ENCODE measurements at regions not wholly inside any gene's neighbourhood (a gene's known extent, or its start where the extent isn't known, plus 50 kb on each side); places are given as distances from the start of the nearest gene placed in this dataset.

DNA sequence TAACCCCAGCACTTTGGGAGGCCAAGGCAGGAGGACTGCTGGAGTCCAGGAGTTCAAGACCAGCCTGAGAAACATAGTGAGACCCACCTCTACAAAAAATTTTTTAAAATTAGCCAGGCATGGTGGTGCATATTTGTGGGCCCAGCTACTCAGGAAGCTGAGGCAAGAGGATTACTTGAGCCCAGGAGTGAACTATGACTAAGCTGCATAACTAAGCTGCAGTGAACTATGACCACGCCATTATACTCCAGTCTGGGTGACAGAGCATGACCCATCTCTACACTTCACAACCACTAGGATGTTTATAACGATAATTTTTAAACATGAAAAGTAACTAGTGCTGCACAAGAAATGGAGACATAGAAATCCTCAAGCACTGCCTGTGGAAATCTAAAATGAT lies 352.7 kb upstream of the SGCG start:
- no peak overlapping the region for H3K4me3 ChIP-seq (replicated peaks; ENCODE audit: low read depth, low read length)
- DNase-seq (ENCODE audit: low read depth), result no peak
- TF ChIP-seq, protein P1, sequence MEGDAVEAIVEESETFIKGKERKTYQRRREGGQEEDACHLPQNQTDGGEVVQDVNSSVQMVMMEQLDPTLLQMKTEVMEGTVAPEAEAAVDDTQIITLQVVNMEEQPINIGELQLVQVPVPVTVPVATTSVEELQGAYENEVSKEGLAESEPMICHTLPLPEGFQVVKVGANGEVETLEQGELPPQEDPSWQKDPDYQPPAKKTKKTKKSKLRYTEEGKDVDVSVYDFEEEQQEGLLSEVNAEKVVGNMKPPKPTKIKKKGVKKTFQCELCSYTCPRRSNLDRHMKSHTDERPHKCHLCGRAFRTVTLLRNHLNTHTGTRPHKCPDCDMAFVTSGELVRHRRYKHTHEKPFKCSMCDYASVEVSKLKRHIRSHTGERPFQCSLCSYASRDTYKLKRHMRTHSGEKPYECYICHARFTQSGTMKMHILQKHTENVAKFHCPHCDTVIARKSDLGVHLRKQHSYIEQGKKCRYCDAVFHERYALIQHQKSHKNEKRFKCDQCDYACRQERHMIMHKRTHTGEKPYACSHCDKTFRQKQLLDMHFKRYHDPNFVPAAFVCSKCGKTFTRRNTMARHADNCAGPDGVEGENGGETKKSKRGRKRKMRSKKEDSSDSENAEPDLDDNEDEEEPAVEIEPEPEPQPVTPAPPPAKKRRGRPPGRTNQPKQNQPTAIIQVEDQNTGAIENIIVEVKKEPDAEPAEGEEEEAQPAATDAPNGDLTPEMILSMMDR (IDR thresholded peaks at IDR 0.05; ENCODE audit: low read length, missing control alignments), result no peak

DNA sequence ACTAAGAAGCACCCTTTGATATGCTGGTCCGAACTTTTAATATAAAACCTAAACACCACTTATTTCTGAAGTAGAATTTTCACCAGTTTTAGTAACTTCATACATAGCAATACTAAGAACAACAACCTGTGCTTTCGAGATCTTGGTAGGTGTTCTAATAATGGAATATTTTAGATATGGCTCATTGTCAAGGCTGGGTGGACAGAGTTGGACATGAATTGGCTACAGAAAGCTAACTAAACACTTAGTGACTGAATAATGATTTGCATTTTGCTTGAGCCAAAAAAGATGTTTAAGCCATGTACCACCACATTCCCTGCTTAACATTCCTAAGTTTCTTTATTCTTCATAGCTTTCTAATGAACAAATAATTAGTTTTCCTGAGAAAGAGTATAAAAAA lies 344.3 kb upstream of the SGCG start:
- no peak overlapping the region for H3K4me3 ChIP-seq (replicated peaks; ENCODE audit: low read depth, low read length)
- TF ChIP-seq, protein P1 (IDR thresholded peaks at IDR 0.05; ENCODE audit: low read length, missing control alignments), result no peak
- DNase-seq (ENCODE audit: low read depth), result no peak

DNA sequence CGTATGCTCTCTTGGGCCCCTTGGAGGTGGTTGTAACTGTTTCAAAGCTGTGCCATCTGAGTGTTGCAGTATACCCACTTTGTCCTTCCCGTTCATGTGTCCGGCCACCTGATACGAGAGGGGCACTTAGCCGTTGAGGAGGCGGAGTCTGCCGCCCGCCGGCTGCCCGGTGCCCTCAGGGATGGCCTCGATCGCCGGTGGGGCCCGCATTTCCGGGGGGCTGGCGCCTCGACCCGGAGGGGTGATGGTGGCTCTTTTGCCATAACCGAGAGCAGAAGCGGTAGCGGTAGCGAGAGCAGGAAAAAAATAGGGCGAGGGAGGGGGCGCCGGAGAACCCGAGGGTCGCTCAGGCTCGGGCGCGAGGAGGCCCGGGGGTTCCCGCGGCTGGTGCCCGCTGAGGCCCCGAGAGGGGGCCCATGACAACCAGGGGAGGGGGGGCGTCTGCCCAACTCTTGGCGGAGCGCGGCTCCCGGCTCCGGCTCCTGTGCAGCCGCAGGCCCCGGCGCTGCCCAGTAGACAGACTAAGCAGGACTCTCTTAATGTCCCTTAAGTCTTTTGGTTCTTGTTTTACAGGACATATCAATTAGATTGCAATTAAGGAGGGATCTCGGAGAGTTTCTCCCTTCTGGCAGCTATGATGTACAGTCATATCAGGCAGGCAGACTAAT lies 342.7 kb upstream of the SGCG start:
- TF ChIP-seq, protein P1 (IDR thresholded peaks at IDR 0.05; ENCODE audit: low read length, missing control alignments), result no peak
- DNase-seq (ENCODE audit: low read depth), result no peak
- no peak overlapping the region for H3K4me3 ChIP-seq (replicated peaks; ENCODE audit: low read depth, low read length)

DNA sequence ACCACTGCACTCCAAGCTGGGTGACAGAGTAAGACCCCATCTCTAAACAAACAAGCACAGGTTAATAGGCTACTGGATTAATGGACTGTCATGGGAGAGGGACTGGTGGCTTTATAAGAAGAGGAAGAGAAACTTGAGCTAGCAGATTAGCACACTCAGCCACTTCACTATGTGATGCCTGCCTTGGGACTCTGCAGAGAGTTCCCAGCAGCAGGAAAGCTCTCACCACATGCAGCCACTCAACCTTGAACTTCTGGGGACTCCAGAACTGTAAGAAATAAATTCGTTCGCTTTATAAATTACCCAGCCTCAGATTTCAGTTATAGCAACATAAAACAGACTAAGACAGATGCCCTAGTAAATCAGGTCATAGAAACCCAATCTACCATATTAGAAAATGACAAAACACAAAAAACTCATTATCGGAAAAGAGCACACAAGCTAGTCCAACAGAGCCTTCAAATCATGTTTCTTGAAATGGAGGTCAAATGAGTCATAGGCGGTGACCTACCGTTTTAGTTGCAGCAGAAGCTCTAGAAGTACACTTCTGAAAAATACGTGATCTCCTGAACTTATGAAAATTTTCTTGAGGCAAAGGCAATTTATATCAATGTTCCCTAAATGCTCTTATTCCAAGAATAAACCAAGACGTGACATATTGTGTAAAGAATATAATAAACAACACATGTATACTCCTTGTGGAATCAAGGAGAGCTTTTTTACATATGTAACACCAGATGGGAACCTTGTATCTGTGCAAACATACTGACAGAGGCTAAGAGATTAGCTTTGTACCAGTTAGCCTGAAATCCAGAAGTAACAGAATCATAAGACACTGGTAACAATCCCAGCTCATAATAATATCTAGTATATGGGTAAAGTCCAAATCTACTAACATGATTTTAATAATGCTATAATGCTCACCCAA lies 340.9 kb upstream of the SGCG start:
- DNase-seq (ENCODE audit: low read depth), result no peak
- TF ChIP-seq, protein P1 (IDR thresholded peaks at IDR 0.05; ENCODE audit: low read length, missing control alignments), result no peak
- no peak overlapping the region for H3K4me3 ChIP-seq (replicated peaks; ENCODE audit: low read depth, low read length)

DNA sequence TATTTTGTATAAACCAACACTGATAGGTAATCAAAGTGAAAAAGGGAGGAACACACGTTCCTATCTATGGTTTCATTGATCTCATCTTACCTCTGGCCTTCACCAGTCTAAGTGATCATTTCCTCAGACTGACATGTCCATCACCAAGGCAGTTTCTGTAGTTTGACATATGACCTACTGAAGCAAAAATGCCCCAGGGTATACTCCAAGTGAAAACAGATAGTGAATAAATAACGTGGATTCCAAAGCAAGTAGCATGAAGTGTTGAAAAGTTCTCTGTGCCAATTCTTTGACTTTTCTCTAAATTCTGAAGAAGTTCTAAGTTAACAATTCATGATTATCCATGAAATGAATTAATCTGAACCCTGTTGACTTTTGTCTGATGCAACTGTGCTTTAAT lies 334.2 kb upstream of the SGCG start:
- TF ChIP-seq, protein P1 (IDR thresholded peaks at IDR 0.05; ENCODE audit: low read length, missing control alignments), result no peak
- no peak for DNase-seq (ENCODE audit: low read depth)
- no peak overlapping the region for H3K4me3 ChIP-seq (replicated peaks; ENCODE audit: low read depth, low read length)

DNA sequence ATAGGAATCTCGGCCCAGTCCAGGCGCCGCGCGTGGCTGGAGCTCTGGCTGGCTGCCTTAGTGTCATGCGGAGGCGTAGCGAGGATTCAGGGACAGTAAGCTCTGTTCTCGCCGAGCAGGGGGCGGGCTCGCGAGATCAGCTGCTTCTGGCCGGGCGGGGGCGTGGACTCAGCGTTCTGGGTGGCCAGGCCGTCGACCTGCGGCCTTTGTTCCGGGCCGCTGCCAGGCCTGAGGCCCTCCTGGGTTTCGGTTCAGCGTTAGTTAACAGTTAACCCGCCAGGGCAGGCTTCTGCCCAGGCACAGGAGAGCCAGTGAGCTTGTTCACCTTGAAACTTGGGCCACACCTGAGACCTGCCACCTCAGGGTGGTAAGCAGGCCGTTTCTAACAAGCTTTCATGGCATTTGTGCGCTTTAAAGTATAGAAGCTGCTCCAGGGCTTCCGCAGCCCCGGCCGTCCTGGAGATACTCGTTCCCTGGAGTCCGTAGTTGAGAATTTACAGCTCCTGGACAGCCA lies 332.2 kb upstream of the SGCG start:
- no peak for DNase-seq (ENCODE audit: low read depth)
- TF ChIP-seq, protein P1 (IDR thresholded peaks at IDR 0.05; ENCODE audit: low read length, missing control alignments), result no peak
- no peak overlapping the region for H3K4me3 ChIP-seq (replicated peaks; ENCODE audit: low read depth, low read length)
